ENCODE measurements at regions not wholly inside any gene's neighbourhood (a gene's known extent, or its start where the extent isn't known, plus 50 kb on each side); places are given as distances from the start of the nearest gene placed in this dataset.

DNA sequence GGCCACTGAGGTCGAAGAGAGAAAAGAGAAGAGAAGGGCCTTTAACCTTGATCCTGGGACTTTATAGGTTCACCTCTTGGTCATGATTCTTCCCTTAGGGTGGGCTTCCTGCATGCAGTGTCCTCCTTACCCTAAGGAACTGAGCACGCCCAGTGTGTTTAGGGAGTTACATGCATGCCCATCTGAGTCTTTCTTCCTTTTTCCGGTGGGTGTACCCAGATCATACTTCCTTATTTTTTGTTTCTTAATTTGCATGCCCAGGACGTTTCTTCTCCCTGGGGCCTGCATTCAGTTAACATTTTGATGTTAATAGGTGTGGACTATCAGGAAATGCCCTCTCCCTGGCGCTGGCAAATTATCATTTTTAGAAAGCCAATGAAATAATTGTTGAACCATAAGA, 91.5 kb downstream of the HTR1B start:
- Histone ChIP-seq H3K9me3 (no peaks in the 10 kb centered on the region), H3K27ac (no peak overlapping the region), H3K27me3 (no peaks in the 10 kb centered on the region), H3K4me3 (no peak overlapping the region), H3K36me3 (no peaks in the 10 kb centered on the region), H3K4me1 (no peaks in the 10 kb centered on the region)
- intact Hi-C loops (cut with DNase I), result no loop called here
- DNase-seq (ENCODE audit: low spot score in 2 of 2), result no peak
- TF ChIP-seq, protein P1, sequence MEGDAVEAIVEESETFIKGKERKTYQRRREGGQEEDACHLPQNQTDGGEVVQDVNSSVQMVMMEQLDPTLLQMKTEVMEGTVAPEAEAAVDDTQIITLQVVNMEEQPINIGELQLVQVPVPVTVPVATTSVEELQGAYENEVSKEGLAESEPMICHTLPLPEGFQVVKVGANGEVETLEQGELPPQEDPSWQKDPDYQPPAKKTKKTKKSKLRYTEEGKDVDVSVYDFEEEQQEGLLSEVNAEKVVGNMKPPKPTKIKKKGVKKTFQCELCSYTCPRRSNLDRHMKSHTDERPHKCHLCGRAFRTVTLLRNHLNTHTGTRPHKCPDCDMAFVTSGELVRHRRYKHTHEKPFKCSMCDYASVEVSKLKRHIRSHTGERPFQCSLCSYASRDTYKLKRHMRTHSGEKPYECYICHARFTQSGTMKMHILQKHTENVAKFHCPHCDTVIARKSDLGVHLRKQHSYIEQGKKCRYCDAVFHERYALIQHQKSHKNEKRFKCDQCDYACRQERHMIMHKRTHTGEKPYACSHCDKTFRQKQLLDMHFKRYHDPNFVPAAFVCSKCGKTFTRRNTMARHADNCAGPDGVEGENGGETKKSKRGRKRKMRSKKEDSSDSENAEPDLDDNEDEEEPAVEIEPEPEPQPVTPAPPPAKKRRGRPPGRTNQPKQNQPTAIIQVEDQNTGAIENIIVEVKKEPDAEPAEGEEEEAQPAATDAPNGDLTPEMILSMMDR (IDR thresholded peaks at IDR 0.05), result no peak

DNA sequence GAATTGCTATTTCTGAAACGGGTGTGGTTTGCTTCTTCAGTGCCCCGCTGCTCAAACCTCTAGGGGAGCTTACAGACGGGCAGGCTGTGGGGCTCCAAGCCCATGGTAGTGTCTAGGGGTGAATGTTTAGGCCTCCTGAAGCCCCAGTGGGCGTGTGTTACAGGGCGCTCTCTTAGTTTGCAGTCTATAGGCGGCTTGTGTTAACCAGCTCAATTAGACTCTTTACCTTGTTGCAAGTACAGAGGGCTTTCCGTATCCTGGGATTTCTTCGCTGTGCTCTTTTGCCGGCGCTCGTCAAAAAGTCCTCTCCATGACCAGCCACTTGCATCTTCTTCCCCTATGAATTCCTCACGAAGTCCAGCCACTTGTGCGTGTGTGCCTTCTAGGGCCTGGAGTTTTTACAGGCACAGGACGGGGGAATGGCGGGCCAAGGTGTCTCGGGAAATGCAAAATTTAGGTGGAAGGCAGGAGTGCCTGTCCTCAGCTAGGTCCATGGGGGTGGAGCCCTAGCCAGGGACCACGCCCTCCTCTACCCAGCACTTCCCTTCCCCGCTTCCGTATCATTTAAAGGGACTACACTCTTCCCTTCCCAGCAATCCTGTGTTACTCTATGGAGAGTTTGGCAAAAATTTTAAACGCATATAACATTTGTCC, 94.5 kb downstream of the HTR1B start:
- no peaks in the 10 kb centered on the region for H3K27me3 ChIP-seq
- H3K4me1 ChIP-seq, result no peaks in the 10 kb centered on the region
- no peaks in the 10 kb centered on the region for H3K9me3 ChIP-seq
- intact Hi-C loops (cut with DNase I), result loop anchor here (5.0 kb wide), 1 partner anchor 89 kb away; no protein-coding TSS in a partner anchor
- no peaks in the 10 kb centered on the region for H3K36me3 ChIP-seq
- peak in 1 of 2 donors; percentile 9 for DNase-seq (ENCODE audit: low spot score in 2 of 2)
- peak overlapping the region; percentile 18 to 63 for H3K4me3 ChIP-seq
- H3K27ac ChIP-seq, result peak overlapping the region in 1 of 2 donors; percentile 55
- TF ChIP-seq, protein P1 (IDR thresholded peaks at IDR 0.05), result no peak

DNA sequence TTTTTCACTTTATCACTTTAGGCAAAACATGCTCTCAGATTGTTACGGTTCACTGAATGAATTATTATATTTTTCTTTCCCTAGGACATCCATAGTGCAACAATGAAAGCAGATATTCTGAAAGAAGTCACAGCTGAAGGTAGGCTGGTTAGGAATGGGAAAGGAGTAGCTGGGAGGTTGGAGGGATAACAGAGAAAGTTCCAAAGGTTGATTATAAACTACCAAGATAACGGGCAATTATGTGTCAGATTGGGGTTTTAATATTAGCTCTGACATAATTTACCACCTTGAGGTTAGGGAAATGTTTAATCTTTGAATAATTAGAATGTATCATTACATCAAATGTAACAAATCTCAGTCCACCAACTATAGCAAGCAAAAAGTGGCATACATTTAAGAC, 96.5 kb downstream of the HTR1B start:
- Histone ChIP-seq H3K4me3 (peak overlapping the region in 1 of 2 donors; percentile 63), H3K27ac (peak overlapping the region in 1 of 2 donors; percentile 34), H3K27me3 (no peaks in the 10 kb centered on the region), H3K4me1 (no peaks in the 10 kb centered on the region), H3K36me3 (no peaks in the 10 kb centered on the region), H3K9me3 (no peaks in the 10 kb centered on the region)
- TF ChIP-seq, protein P1 (IDR thresholded peaks at IDR 0.05), result no peak
- intact Hi-C loops (cut with DNase I), result loop anchor here (5.0 kb wide), 1 partner anchor 91 kb away; no protein-coding TSS in a partner anchor
- DNase-seq (ENCODE audit: low spot score in 2 of 2), result no peak

DNA sequence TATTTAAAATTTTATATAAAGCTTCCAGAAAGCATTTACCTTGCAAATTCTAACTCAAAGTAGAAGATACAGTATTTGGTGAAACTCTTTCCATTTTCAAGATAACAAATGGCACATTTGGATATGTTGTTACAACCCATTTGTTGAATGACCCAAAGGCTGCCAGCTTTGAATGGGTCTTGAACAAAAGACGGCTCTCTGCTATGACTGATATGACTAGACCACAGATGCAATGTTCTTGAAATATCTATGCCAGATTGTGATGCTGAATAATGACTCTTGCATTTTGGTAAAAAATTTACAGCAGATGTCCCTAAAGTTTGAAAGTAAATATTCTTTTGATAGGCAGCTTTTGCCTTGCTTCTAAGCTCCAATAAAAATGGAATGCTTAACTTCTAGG, 99.6 kb downstream of the HTR1B start:
- TF ChIP-seq, protein P1 (IDR thresholded peaks at IDR 0.05), result no peak
- intact Hi-C loops (cut with DNase I), result no loop called here
- H3K4me1 ChIP-seq, result no peaks in the 10 kb centered on the region
- H3K4me3 ChIP-seq, result no peak overlapping the region
- no peak for DNase-seq (ENCODE audit: low spot score in 2 of 2)
- H3K27me3 ChIP-seq, result no peaks in the 10 kb centered on the region
- no peaks in the 10 kb centered on the region for H3K9me3 ChIP-seq
- H3K27ac ChIP-seq, result no peak overlapping the region
- H3K36me3 ChIP-seq, result no peaks in the 10 kb centered on the region

DNA sequence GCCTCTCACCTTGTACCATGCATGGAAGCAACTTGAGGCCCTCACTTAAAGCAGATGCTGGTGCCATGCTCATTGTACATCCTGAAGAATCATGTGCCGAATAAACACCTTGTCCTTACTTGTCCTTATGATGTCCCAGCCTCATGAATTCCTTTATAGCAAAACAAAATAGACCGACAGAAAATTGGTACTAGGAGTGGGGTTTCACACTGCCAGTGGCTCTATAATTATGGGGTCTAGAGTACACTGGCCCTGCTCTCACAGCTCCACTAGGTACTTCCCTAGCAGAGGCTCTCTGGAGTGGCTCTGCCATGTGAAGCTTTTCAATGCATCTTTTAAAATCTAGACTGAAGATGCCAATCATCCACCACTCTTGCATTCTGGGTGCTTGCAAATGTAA, 101.2 kb downstream of the HTR1B start:
- no peak overlapping the region for H3K4me3 ChIP-seq
- no peaks in the 10 kb centered on the region for H3K27me3 ChIP-seq
- no peak overlapping the region for H3K27ac ChIP-seq
- H3K4me1 ChIP-seq, result no peaks in the 10 kb centered on the region
- TF ChIP-seq, protein P1 (IDR thresholded peaks at IDR 0.05), result no peak
- DNase-seq (ENCODE audit: low spot score in 2 of 2), result no peak
- no peaks in the 10 kb centered on the region for H3K36me3 ChIP-seq
- H3K9me3 ChIP-seq, result no peaks in the 10 kb centered on the region
- intact Hi-C loops (cut with DNase I), result no loop called here
